ENCODE measurements at regions not wholly inside any gene's neighbourhood (a gene's known extent, or its start where the extent isn't known, plus 50 kb on each side); places are given as distances from the start of the nearest gene placed in this dataset.

GRCh38 chr7:79692015-79692414 lies 238.5 kb upstream of the MAGI2 start:
- H3K27ac ChIP-seq (ENCODE audit: low read depth, low read length), result no peak overlapping the region

GRCh38 chr7:79691074-79691473 lies 237.6 kb upstream of the MAGI2 start:
- no peak overlapping the region for H3K4me2 ChIP-seq (ENCODE audit: low read length)
- no peaks in the 10 kb centered on the region for H3K27me3 ChIP-seq (ENCODE audit: insufficient read depth, low read length)
- DNase-seq, result no peak
- WGBS (ENCODE audit: extremely low coverage, insufficient coverage, insufficient read length), result no CpG with 5 or more reads among the region's 2 CpGs
- no peaks in the 10 kb centered on the region for H3K79me1 ChIP-seq (ENCODE audit: low read length)
- H3K23ac ChIP-seq (ENCODE audit: low read length), result no peak overlapping the region
- H4K12ac ChIP-seq (ENCODE audit: low read depth, low read length), result no peak overlapping the region
- H3K18ac ChIP-seq (ENCODE audit: low read length), result no peak overlapping the region
- H4K91ac ChIP-seq (ENCODE audit: low read depth, low read length), result no peak overlapping the region
- no peak overlapping the region for H2BK120ac ChIP-seq (ENCODE audit: insufficient read depth, low read length, poor library complexity)
- H3K36me3 ChIP-seq (ENCODE audit: control insufficient read depth in 1 of 2, insufficient read depth in 2 of 2, low read length in 2 of 2), result no peaks in the 10 kb centered on the region
- no peak overlapping the region for H3K9ac ChIP-seq (ENCODE audit: low read length)
- H2BK12ac ChIP-seq (ENCODE audit: low read length), result no peak overlapping the region
- H3K14ac ChIP-seq (ENCODE audit: low read length), result no peak overlapping the region
- no peaks in the 10 kb centered on the region for H3K79me2 ChIP-seq (ENCODE audit: control insufficient read depth, insufficient read depth, low read length, poor library complexity)
- no peak overlapping the region for H4K8ac ChIP-seq (ENCODE audit: low read depth, low read length)
- H3K4me1 ChIP-seq (ENCODE audit: control insufficient read depth in 1 of 2, insufficient read depth in 2 of 2, low read length in 2 of 2), result no peaks in the 10 kb centered on the region
- no peaks in the 10 kb centered on the region for H3K9me3 ChIP-seq (ENCODE audit: insufficient read depth, low read depth, low read length)
- H3K4ac ChIP-seq (ENCODE audit: low read depth, low read length), result no peak overlapping the region
- no peak overlapping the region for H2AFZ ChIP-seq (ENCODE audit: insufficient read depth, low read length, poor library complexity)
- no peak overlapping the region for H3K4me3 ChIP-seq (ENCODE audit: low read depth, low read length)
- no peak overlapping the region for H2AK5ac ChIP-seq (ENCODE audit: low read length)
- no peak overlapping the region for H3K27ac ChIP-seq (ENCODE audit: low read depth, low read length)
- H2BK5ac ChIP-seq (ENCODE audit: low read depth, low read length, poor library complexity), result no peak overlapping the region

More at GRCh38 chr7:79692015-79692414, 238.5 kb upstream of the MAGI2 start:
- Histone ChIP-seq H2BK120ac (ENCODE audit: insufficient read depth, low read length, poor library complexity) (no peak overlapping the region), H3K9ac (ENCODE audit: low read length) (no peak overlapping the region), H3K27me3 (ENCODE audit: insufficient read depth, low read length) (no peaks in the 10 kb centered on the region), H3K4me2 (ENCODE audit: low read length) (no peak overlapping the region), H3K4me1 (ENCODE audit: control insufficient read depth in 1 of 2, insufficient read depth in 2 of 2, low read length in 2 of 2) (no peaks in the 10 kb centered on the region), H4K91ac (ENCODE audit: low read depth, low read length) (no peak overlapping the region), H3K4ac (ENCODE audit: low read depth, low read length) (no peak overlapping the region), H3K36me3 (ENCODE audit: control insufficient read depth in 1 of 2, insufficient read depth in 2 of 2, low read length in 2 of 2) (no peaks in the 10 kb centered on the region), H2AK5ac (ENCODE audit: low read length) (no peak overlapping the region), H4K8ac (ENCODE audit: low read depth, low read length) (no peak overlapping the region), H3K18ac (ENCODE audit: low read length) (no peak overlapping the region), H3K79me2 (ENCODE audit: control insufficient read depth, insufficient read depth, low read length, poor library complexity) (no peaks in the 10 kb centered on the region), H3K79me1 (ENCODE audit: low read length) (no peaks in the 10 kb centered on the region), H2BK5ac (ENCODE audit: low read depth, low read length, poor library complexity) (no peak overlapping the region), H2BK12ac (ENCODE audit: low read length) (no peak overlapping the region), H2AFZ (ENCODE audit: insufficient read depth, low read length, poor library complexity) (no peak overlapping the region), H3K23ac (ENCODE audit: low read length) (no peak overlapping the region), H3K4me3 (ENCODE audit: low read depth, low read length) (no peak overlapping the region), H4K12ac (ENCODE audit: low read depth, low read length) (no peak overlapping the region), H3K9me3 (ENCODE audit: insufficient read depth, low read depth, low read length) (no peaks in the 10 kb centered on the region), H3K14ac (ENCODE audit: low read length) (no peak overlapping the region)
- no CpG with 5 or more reads among the region's 3 CpGs for WGBS (ENCODE audit: extremely low coverage, insufficient coverage, insufficient read length)
- DNase-seq, result peak; percentile 55 to 64

GRCh38 chr7:79684384-79684783 lies 230.9 kb upstream of the MAGI2 start:
- WGBS (ENCODE audit: extremely low coverage, insufficient coverage, insufficient read length), result no CpG with 5 or more reads among the region's 2 CpGs
- H3K27ac ChIP-seq (ENCODE audit: low read depth, low read length), result no peak overlapping the region
- H3K14ac ChIP-seq (ENCODE audit: low read length), result no peak overlapping the region
- no peak overlapping the region for H2BK12ac ChIP-seq (ENCODE audit: low read length)
- H4K8ac ChIP-seq (ENCODE audit: low read depth, low read length), result no peak overlapping the region
- H3K9me3 ChIP-seq (ENCODE audit: insufficient read depth, low read depth, low read length), result no peaks in the 10 kb centered on the region
- no peak overlapping the region for H2AK5ac ChIP-seq (ENCODE audit: low read length)
- no peak overlapping the region for H3K9ac ChIP-seq (ENCODE audit: low read length)
- no peak overlapping the region for H3K4ac ChIP-seq (ENCODE audit: low read depth, low read length)
- no peak overlapping the region for H2AFZ ChIP-seq (ENCODE audit: insufficient read depth, low read length, poor library complexity)
- H3K18ac ChIP-seq (ENCODE audit: low read length), result no peak overlapping the region
- H3K36me3 ChIP-seq (ENCODE audit: control insufficient read depth in 1 of 2, insufficient read depth in 2 of 2, low read length in 2 of 2), result no peaks in the 10 kb centered on the region
- DNase-seq, result no peak
- no peak overlapping the region for H3K4me3 ChIP-seq (ENCODE audit: low read depth, low read length)
- H4K12ac ChIP-seq (ENCODE audit: low read depth, low read length), result no peak overlapping the region
- no peak overlapping the region for H2BK120ac ChIP-seq (ENCODE audit: insufficient read depth, low read length, poor library complexity)
- no peaks in the 10 kb centered on the region for H3K79me2 ChIP-seq (ENCODE audit: control insufficient read depth, insufficient read depth, low read length, poor library complexity)
- H3K4me2 ChIP-seq (ENCODE audit: low read length), result no peak overlapping the region
- no peak overlapping the region for H3K23ac ChIP-seq (ENCODE audit: low read length)
- H3K27me3 ChIP-seq (ENCODE audit: insufficient read depth, low read length), result no peaks in the 10 kb centered on the region
- H2BK5ac ChIP-seq (ENCODE audit: low read depth, low read length, poor library complexity), result no peak overlapping the region
- H4K91ac ChIP-seq (ENCODE audit: low read depth, low read length), result no peak overlapping the region
- H3K79me1 ChIP-seq (ENCODE audit: low read length), result no peaks in the 10 kb centered on the region
- H3K4me1 ChIP-seq (ENCODE audit: control insufficient read depth in 1 of 2, insufficient read depth in 2 of 2, low read length in 2 of 2), result no peaks in the 10 kb centered on the region

- no peak overlapping the region for H3K4me2 ChIP-seq (ENCODE audit: low read length)
- H4K91ac ChIP-seq (ENCODE audit: low read depth, low read length), result no peak overlapping the region
- H3K9me3 ChIP-seq (ENCODE audit: insufficient read depth, low read depth, low read length), result no peaks in the 10 kb centered on the region
- DNase-seq, result no peak
- no peak overlapping the region for H3K9ac ChIP-seq (ENCODE audit: low read length)
- no peak overlapping the region for H3K27ac ChIP-seq (ENCODE audit: low read depth, low read length)
- no peak overlapping the region for H3K4ac ChIP-seq (ENCODE audit: low read depth, low read length)
- H2BK12ac ChIP-seq (ENCODE audit: low read length), result no peak overlapping the region
- H3K79me2 ChIP-seq (ENCODE audit: control insufficient read depth, insufficient read depth, low read length, poor library complexity), result no peaks in the 10 kb centered on the region
- no peak overlapping the region for H4K12ac ChIP-seq (ENCODE audit: low read depth, low read length)
- H3K4me1 ChIP-seq (ENCODE audit: control insufficient read depth in 1 of 2, insufficient read depth in 2 of 2, low read length in 2 of 2), result no peaks in the 10 kb centered on the region
- H3K27me3 ChIP-seq (ENCODE audit: insufficient read depth, low read length), result no peaks in the 10 kb centered on the region
- no peaks in the 10 kb centered on the region for H3K79me1 ChIP-seq (ENCODE audit: low read length)
- no peak overlapping the region for H2AK5ac ChIP-seq (ENCODE audit: low read length)
- WGBS (ENCODE audit: extremely low coverage, insufficient coverage, insufficient read length), result no CpG with 5 or more reads among the region's 1 CpG
- H4K8ac ChIP-seq (ENCODE audit: low read depth, low read length), result no peak overlapping the region
- no peak overlapping the region for H3K23ac ChIP-seq (ENCODE audit: low read length)
- no peak overlapping the region for H2AFZ ChIP-seq (ENCODE audit: insufficient read depth, low read length, poor library complexity)
- no peak overlapping the region for H3K18ac ChIP-seq (ENCODE audit: low read length)
- H3K4me3 ChIP-seq (ENCODE audit: low read depth, low read length), result no peak overlapping the region
- no peak overlapping the region for H3K14ac ChIP-seq (ENCODE audit: low read length)
- no peak overlapping the region for H2BK5ac ChIP-seq (ENCODE audit: low read depth, low read length, poor library complexity)
- no peak overlapping the region for H2BK120ac ChIP-seq (ENCODE audit: insufficient read depth, low read length, poor library complexity)
- no peaks in the 10 kb centered on the region for H3K36me3 ChIP-seq (ENCODE audit: control insufficient read depth in 1 of 2, insufficient read depth in 2 of 2, low read length in 2 of 2)
These were observed 230.4 kb upstream of the MAGI2 start for GRCh38 chr7:79683916-79684315.

All from trophoblast cell (in vitro differentiated cells and primary cell).